ENCODE measurements at regions not wholly inside any gene's neighbourhood (a gene's known extent, or its start where the extent isn't known, plus 50 kb on each side); places are given as distances from the start of the nearest gene placed in this dataset.
"Not testable (repeated sequence)": the region's sequence is repeated elsewhere in the genome, so short reads cannot be mapped to it uniquely, and the experiment has no call there.

- no peak for DNase-seq
Observed at GRCh38 chr3:147471741-147472140, 62.6 kb downstream of the ZIC1 start.

DNA sequence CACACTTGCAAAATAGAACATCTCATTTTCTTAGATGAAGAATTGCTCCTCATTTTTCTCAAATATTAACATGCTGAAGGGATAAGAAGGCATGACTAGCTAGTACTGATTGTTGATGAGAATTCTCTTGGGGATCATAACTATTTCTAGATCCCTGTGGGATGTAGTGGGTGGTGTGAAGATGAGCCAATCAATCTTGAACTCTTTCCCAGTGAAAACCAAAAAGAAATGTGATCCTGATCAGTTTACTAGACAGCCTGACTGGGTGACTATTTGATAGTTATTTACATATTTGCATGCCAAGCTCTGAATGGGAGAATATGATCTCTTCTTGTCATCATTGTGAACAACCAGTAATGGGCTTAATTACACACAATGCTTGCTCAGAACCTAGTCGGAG lies 63.7 kb downstream of the ZIC1 start:
- no peak for DNase-seq

DNA sequence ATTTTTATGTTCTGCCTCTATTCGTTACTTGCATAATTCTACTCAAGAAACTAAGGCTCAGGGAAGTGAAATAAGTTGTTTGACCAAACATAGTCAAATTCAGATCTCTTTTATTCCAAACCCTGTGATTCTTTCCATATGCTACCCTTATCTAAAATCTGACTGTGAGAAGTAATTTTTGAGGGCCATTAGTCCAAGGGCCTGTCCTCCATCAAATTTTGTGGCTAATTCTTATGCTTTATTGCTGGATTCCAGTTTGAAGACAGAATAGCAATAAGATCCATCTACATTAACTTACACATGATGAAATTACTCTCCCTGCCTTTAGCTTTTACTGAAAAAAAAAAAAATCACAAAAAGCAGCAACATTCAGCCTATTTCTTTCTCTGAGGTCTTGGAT lies 74.0 kb downstream of the ZIC1 start:
- no peak for DNase-seq

- no peak for DNase-seq
Observed at GRCh38 chr3:147483578-147483977, 74.4 kb downstream of the ZIC1 start.

GRCh38 chr3:147493065-147493464 lies 83.9 kb downstream of the ZIC1 start:
- no peak for DNase-seq

GRCh38 chr3:147493666-147494065 lies 84.5 kb downstream of the ZIC1 start:
- DNase-seq = no peak

DNA sequence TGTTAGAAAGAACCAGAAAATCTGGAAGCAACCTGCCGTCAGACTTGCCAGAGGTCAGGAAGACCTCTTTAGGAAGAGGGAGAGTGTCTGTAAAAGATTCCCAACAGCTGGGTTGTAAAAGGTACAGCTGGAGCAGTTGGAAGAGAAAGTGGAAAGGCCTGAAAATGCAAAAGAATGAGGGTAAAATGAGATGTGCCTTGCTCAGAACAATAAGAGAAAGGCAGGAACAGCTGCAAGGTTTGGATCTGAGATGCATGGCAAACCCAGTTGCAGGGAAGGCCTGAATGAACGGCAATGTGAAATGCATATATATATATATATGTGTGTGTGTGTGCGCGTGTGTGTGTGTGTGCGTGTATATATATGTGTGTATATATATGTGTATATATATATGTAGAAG lies 88.1 kb downstream of the ZIC1 start:
- no peak for DNase-seq

DNA sequence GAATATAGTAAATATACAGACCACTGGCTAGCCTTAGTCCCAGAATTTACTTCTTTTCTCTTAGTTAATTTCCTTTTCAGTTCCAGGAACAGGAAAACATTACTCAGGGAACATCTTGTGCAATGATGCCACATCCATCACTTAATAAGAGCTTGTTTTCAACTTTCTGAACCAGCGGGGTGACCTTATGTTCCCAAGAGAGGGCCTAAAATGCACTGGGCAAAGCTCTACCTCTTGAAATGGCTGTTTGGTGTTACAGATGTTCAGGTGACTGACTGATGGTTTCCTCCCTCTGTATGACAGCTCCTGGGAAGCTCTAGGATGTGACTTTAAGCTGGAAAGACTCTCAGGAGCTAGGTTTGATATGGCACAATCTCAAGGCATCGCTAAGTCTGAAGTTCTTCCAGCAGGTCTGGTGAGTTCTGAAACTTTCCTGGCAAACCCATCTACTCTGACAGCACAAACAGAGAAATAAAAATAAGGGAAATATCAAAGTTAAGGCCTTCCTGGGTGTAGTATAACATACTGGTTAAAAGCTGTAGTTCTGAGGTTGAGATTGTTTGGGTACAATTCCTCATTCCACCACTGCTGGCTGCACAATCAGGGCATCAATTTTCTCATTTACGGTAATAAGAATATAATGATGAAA lies 98.6 kb downstream of the ZIC1 start:
- no peak for DNase-seq

DNA sequence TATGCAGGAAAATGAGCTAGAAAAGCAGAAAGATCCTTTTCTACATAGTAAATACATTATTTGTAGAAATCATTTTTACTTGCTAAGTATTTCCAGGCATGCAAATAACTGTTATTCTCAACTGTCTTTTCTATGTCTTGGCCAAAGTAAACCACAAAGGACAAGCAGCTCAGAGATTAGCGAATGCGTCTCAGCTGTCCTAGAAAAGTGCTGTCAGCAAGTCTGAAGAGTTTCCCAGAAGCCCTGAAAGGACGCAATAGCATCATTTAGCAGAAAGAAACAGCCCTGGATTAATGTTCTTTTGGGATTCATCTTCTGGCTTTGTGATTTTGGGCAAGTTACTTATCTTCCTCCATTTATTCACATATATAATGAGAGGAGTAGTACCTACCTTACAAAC lies 100.3 kb downstream of the ZIC1 start:
- no peak for DNase-seq

DNA sequence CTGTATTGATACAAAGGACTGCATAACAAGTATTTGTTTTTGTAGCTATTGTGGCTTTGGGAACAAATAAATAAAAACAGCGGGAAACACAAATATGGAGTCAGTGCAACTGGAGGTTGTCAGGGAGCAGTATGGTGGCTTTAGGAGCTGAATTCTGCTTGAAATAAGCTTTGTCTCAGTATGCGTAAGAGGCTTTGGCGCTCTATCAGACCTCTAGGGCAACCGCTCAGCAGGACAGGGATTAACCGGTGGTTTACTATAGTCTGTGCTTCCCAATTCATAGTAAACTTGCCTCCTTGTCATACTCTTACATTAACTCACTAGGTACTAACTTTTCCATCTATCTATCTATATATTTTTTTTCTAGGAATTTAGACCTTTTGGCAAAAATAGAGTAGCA lies 104.6 kb downstream of the ZIC1 start:
- no peak for DNase-seq

- DNase-seq = no peak
Observed at GRCh38 chr3:147514366-147515160, 105.4 kb downstream of the ZIC1 start.

DNA sequence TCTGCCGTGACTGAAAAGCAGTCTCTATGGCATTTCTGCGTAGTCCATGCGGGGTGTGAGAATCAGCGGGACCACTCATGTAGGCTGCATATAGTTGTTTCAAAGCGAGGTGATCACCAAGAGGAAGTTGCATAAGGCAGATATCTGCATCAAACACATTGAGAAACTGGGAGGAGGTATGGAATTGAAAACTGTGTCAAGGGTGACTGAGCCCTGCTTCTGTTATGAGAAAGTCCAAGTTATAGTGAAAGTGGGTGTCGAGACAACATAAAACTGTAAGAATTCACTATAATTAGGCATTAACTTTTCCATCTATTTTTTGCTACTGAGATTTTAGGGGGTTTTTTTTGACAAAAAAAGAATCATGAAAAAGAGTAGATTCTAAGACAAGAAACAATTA lies 109.3 kb downstream of the ZIC1 start:
- no peak for DNase-seq

GRCh38 chr3:147521646-147522045 lies 112.5 kb downstream of the ZIC1 start:
- no peak for DNase-seq

GRCh38 chr3:147522780-147523179 lies 113.6 kb downstream of the ZIC1 start:
- not testable (repeated sequence) for DNase-seq

- DNase-seq = no peak
Observed at GRCh38 chr3:147529551-147529950, 120.4 kb downstream of the ZIC1 start.

DNA sequence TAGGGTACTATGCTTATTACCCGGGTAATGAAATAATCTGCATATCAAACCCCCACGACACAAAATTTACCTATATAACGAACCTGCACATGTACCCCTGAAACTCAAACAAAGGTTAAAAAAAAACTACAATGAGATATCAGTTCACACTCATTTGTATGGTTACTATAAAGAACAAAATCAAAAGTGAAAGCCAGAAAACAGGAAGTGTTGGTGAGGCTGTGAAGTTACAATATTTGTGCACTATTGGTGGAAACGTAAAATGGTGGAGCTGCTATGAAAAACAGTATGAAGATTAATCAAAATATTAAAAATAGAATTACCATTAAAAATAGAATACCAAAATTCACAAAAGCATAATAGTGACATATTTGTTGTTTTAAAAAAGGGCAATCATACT lies 128.9 kb downstream of the ZIC1 start:
- no peak for DNase-seq

DNA sequence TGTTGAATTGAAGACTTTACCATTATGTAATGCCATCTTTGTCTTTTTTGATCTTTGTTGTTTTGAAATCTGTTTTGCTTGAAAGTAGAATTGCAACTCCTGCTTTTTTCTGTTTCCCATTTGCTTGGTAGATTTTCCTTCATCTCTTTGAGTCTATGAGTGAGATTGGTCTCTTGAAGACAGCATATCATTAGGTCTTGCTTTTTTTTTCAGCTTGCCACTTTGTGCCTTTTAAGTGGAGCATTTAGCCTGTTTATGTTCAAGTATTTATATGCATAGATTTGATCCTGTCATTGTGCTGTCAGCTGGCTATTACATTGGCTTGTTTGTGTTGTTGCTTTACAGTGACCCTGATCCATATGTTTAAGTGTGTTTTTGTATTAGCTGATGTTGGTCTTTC lies 131.8 kb downstream of the ZIC1 start:
- DNase-seq = no peak

DNA sequence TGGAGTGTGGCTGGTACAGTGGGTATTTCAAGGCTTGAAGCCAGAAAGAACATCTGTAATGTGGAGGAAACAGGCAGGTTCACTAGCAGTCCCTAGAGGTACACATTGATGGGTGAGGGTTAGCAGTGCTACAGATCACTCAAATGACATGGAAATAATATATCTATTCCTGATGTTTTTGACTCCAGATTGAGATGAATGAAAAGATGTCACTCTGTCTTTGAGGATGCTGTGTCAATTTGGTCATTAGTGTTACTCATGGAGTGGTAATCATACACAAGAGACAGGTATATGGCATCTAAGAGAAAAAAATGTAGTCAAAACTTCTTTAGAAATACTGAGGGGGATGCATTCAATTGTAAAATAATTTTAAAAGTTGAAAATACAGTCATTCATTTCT lies 135.1 kb downstream of the ZIC1 start:
- DNase-seq = no peak

DNA sequence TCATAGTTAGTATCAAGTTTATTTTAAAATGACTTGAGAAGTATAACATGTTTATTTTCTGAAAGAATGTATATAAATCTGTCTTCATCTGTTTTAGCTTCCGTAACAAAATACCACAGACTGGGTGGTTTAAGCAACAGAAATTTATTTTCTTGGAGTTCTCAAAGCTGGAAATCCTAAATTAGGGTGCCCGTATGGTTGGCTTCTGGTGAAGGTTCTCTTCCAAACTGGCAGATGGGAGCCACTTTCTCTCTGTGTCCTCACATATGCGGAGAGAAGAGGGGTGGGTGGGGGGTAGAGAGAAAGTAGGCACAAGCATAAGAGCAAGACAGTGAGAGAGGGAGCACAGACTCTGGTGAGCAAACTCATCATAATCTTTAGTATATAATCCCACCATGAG lies 142.3 kb downstream of the ZIC1 start:
- DNase-seq = no peak

DNA sequence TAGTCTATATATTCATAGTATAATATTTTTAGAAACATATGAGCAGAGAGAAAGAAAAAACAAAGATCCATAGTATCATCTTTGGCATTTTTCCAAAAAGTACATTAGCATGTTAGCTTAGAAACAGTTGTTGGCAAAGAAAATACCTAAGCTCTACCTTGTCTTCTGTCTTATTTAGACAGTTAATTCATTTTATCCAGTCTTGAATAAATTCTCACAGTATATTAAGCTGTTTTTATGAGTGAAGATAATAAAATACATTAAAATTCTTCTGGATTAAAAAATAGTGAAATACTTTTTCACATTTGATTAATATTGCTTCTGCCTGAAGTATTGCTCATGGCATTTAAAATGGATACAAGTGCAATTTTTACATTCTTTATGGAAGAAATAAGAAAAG lies 145.2 kb downstream of the ZIC1 start:
- DNase-seq = no peak

DNA sequence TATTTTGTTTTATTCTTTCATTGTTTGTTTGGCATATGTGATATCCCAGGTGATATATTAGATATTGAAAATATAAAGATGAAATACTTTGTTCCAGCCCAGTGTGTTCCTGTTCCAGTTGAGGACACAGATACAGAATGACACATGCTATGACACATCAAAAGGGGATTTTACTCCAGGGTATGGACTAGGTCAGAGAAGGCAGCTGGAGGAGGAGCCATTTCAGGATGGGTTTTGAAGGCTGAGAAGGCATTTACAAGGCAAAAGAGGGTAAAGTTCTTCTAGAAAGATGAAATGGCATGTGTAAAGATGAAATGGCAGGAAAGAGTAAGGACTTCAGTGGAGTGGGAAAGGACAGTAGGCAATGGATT lies 163.8 kb downstream of the ZIC1 start:
- DNase-seq = no peak

DNA sequence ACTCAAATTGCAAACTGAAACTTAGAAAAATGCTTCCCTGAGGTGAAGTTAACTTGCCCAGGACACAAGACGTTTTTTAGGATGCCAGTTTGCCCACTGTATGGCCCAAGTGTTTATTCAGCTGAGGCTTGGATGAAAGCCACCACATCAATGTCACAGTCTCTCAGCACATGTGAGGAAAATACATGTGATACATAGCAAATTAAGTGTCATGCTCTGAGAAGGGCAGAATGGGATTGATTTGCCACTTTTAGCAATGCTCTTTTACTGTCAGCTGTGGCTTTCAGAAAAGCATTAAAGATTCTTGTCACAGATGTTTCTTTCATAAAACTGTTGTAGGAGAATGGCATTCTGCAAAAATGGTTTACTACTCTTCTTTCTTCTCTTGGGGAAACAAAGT lies 165.5 kb downstream of the ZIC1 start:
- DNase-seq = no peak

DNA sequence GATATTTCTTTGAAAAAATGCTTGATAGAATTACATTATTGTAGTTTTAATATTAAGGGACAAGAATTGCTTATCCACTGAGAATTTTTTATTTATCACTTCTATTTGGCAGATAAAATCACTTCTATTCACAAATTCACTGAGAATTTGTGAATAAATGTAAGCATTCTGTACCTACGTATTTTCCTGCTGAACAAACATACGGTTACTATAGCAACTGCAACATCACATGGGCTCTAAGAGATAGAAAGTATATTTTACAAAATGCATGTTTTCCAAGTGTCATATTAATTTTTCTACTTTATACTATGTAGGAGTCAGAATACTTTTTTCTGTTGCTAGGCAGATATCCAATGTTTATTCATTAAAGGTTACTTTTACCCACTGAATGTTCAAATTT lies 166.2 kb downstream of the ZIC1 start:
- DNase-seq = no peak

- DNase-seq = no peak
Observed at GRCh38 chr3:147582642-147583041, 173.5 kb downstream of the ZIC1 start.

GRCh38 chr3:147589016-147589415 lies 179.9 kb downstream of the ZIC1 start:
- DNase-seq = no peak

Data from NCI-H446 (cell line).